OCI-LY7 (cell line): ENCODE measurements at regions not wholly inside any gene's neighbourhood (a gene's known extent, or its start where the extent isn't known, plus 50 kb on each side); places are given as distances from the start of the nearest gene placed in this dataset.

Experiments
- BruUV-seq: library from RNA; stranded (reverse); fragments of 400-500 nt; replicated peaks from 2 replicates; lab custom pipeline; 2021; lab: Mats Ljungman, UMichigan
- CTCF ChIA-PET: fragments of 300-600 bp; sonication (Branson Sonifier 250); formaldehyde crosslinking; loops from one replicate; lab custom pipeline; 2022; ENCODE audit warnings: antibody characterized with exemption; ENCODE audit not compliant: unreplicated experiment; lab: Charles Lee
- POLR2A ChIA-PET: fragments of 300-600 bp; sonication (Branson Sonifier 250); formaldehyde crosslinking; loops from one replicate; lab custom pipeline; 2022; ENCODE audit warnings: antibody characterized with exemption; lab: Charles Lee
- DNase-seq: peaks from one replicate; pipeline ENCODE4 v3.0.0-alpha.2; 2015; ENCODE audit warnings: low spot score
- H2AFZ ChIP-seq: fragments of 200-600 bp; sonication (generic), shearing (Covaris generic); 2 replicates; pipeline ENCODE4 v1.6.1; 2014; ENCODE audit warnings: mild to moderate bottlenecking, antibody characterized with exemption, low read length, moderate library complexity
- H3K27ac ChIP-seq: fragments of 200-600 bp; sonication (generic); 2 replicates; pipeline ENCODE4 v1.5.1; 2014; ENCODE audit warnings: mixed run types, low read depth, mild to moderate bottlenecking, moderate library complexity, low read length, inconsistent platforms; ENCODE audit not compliant: poor library complexity, severe bottlenecking
- H3K36me3 ChIP-seq: fragments of 200-600 bp; sonication (generic); 2 replicates; pipeline ENCODE4 v1.6.1; 2014; ENCODE audit warnings: mild to moderate bottlenecking, antibody characterized with exemption, low read length, moderate library complexity, mixed read lengths; ENCODE audit not compliant: insufficient read depth
- H3K4me1 ChIP-seq: fragments of 200-600 bp; sonication (generic); 2 replicates; pipeline ENCODE4 v1.5.1; 2014; ENCODE audit warnings: mild to moderate bottlenecking, low read length; ENCODE audit not compliant: insufficient read depth, poor library complexity, severe bottlenecking
- H3K4me2 ChIP-seq: fragments of 200-600 bp; sonication (generic); 2 replicates; pipeline ENCODE4 v1.6.1; 2014; ENCODE audit warnings: mild to moderate bottlenecking, low read length
- H3K4me3 ChIP-seq: fragments of 200-600 bp; sonication (generic); 2 replicates; pipeline ENCODE4 v1.5.1; 2014; ENCODE audit warnings: mild to moderate bottlenecking, low read depth, low read length; ENCODE audit not compliant: poor library complexity, severe bottlenecking
- H3K79me2 ChIP-seq: fragments of 200-600 bp; sonication (generic); 2 replicates; pipeline ENCODE4 v1.6.1; 2016; ENCODE audit warnings: low read depth, mild to moderate bottlenecking, low read length, moderate library complexity, mixed read lengths; ENCODE audit not compliant: insufficient read depth
- H3K9me2 ChIP-seq: fragments of 200-600 bp; sonication (generic); 2 replicates; pipeline ENCODE4 v1.6.1; 2016; ENCODE audit warnings: mild to moderate bottlenecking, low read length, mixed read lengths; ENCODE audit not compliant: insufficient read depth
- H3K9me3 ChIP-seq: fragments of 200-600 bp; sonication (generic); 2 replicates; pipeline ENCODE4 v1.6.1; 2014; ENCODE audit warnings: mild to moderate bottlenecking, mixed run types, low read length, mixed read lengths
- H4K20me1 ChIP-seq: fragments of 200-600 bp; sonication (generic); 2 replicates; pipeline ENCODE4 v1.6.1; 2014; ENCODE audit warnings: mild to moderate bottlenecking, antibody characterized with exemption, low read length, moderate library complexity, mixed read lengths; ENCODE audit not compliant: insufficient read depth
- EZH2phosphoT487 ChIP-seq: fragments of 200-600 bp; sonication (generic); IDR thresholded peaks from 2 replicates; pipeline ENCODE4 v1.6.1; 2018; ENCODE audit warnings: low read depth, borderline replicate concordance, mild to moderate bottlenecking, mixed run types, antibody characterized with exemption, low read length, moderate library complexity, mixed read lengths
- intact Hi-C: fragments of 100-400 bp; cut with micrococcal nuclease; formaldehyde crosslinking; loops from one replicate; pipeline ENCODE4 v1.10.0; 2022; ENCODE audit not compliant: unreplicated experiment
- TF ChIP-seq, protein P1 (sequence below): fragments of 200-600 bp; sonication (generic); conservative IDR thresholded peaks from 2 replicates; pipeline ENCODE4 v1.5.1; 2014; ENCODE audit warnings: mild to moderate bottlenecking, antibody characterized with exemption, low read length, moderate library complexity, mixed read lengths

GRCh38 chr11:70510571-70510970, 112.2 kb downstream of the CTTN start:
- Histone ChIP-seq H2AFZ (no peak overlapping the region), H3K4me1 (no peaks in the 10 kb centered on the region), H3K27ac (no peak overlapping the region), H3K4me2 (no peak overlapping the region), H3K79me2 (no peaks in the 10 kb centered on the region), H3K36me3 (no peaks in the 10 kb centered on the region), H4K20me1 (no peaks in the 10 kb centered on the region), H3K9me3 (peaks cover 15% of the 10 kb centered on the region; the same call in 1 of the 2 replicates), H3K4me3 (no peak overlapping the region), H3K9me2 (no peaks in the 10 kb centered on the region)
- TF ChIP-seq, protein P1, sequence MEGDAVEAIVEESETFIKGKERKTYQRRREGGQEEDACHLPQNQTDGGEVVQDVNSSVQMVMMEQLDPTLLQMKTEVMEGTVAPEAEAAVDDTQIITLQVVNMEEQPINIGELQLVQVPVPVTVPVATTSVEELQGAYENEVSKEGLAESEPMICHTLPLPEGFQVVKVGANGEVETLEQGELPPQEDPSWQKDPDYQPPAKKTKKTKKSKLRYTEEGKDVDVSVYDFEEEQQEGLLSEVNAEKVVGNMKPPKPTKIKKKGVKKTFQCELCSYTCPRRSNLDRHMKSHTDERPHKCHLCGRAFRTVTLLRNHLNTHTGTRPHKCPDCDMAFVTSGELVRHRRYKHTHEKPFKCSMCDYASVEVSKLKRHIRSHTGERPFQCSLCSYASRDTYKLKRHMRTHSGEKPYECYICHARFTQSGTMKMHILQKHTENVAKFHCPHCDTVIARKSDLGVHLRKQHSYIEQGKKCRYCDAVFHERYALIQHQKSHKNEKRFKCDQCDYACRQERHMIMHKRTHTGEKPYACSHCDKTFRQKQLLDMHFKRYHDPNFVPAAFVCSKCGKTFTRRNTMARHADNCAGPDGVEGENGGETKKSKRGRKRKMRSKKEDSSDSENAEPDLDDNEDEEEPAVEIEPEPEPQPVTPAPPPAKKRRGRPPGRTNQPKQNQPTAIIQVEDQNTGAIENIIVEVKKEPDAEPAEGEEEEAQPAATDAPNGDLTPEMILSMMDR = no peak
- TF ChIP-seq EZH2phosphoT487 = no peak
- no peak for DNase-seq
- intact Hi-C loops = no loop called here
- ChIA-PET POLR2A (no interaction called here), CTCF (no interaction called here)
- BruUV-seq = no TSS peak

DNA sequence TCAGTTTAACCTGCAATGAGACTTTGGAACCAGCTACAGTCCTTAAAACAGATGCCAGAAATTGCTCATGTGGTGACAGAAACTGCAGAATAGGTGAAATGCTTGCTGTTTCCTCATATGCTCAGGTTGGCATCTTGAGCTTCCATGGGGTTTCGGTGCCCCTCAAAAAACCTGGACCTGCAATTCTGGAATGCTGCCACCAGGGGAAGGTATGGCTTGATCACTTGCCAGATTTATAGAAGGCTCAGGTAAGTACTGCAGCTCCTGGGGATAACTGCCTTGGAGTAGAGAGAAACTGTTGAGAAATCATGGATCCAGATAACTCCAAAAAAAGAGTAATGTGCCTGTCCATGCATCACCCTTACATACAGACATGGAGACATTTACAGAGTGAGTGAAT, 113.0 kb downstream of the CTTN start:
- no peak for TF ChIP-seq EZH2phosphoT487
- TF ChIP-seq, protein P1 = peak; percentile 48
- Histone ChIP-seq H4K20me1 (no peaks in the 10 kb centered on the region), H3K36me3 (no peaks in the 10 kb centered on the region), H3K9me2 (no peaks in the 10 kb centered on the region), H3K4me3 (no peak overlapping the region), H3K4me2 (no peak overlapping the region), H2AFZ (no peak overlapping the region), H3K4me1 (no peaks in the 10 kb centered on the region), H3K27ac (no peak overlapping the region), H3K79me2 (no peaks in the 10 kb centered on the region), H3K9me3 (peaks cover 15% of the 10 kb centered on the region; the same call in 1 of the 2 replicates)
- BruUV-seq = no TSS peak
- DNase-seq = no peak
- CTCF ChIA-PET = no interaction called here
- POLR2A ChIA-PET = no interaction called here
- intact Hi-C loops = no loop called here

DNA sequence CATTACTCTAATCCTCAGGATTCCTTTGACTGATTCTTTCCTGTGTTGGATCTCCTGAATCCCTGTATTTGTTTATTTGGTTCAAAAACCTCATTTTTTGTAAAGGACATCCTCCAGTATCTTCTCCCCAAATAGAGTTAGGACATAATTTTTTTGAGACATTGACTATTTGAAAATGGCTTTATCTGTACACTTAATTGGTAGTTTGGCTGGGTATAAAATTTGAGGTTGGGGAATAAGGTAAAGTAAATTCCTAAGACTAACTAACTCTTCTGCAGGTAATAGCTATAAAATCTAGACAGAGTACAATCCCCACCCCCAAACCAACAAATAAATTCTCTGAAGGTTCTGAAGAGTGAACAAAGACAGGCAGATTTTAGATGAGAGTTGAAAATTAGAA, 114.4 kb downstream of the CTTN start:
- H2AFZ ChIP-seq = no peak overlapping the region
- no peaks in the 10 kb centered on the region for H3K9me2 ChIP-seq
- no peaks in the 10 kb centered on the region for H3K36me3 ChIP-seq
- no peaks in the 10 kb centered on the region for H3K4me1 ChIP-seq
- H3K4me3 ChIP-seq = no peak overlapping the region
- no peak for DNase-seq
- POLR2A ChIA-PET = no interaction called here
- H3K4me2 ChIP-seq = no peak overlapping the region
- H3K79me2 ChIP-seq = no peaks in the 10 kb centered on the region
- peaks cover 15% of the 10 kb centered on the region; the same call in 1 of the 2 replicates for H3K9me3 ChIP-seq
- CTCF ChIA-PET = no interaction called here
- no peak for TF ChIP-seq EZH2phosphoT487
- TF ChIP-seq, protein P1 = no peak
- H4K20me1 ChIP-seq = no peaks in the 10 kb centered on the region
- no peak overlapping the region for H3K27ac ChIP-seq
- intact Hi-C loops = no loop called here
- BruUV-seq = no TSS peak
